Stomach (tissue), 4 donors: ENCODE measurements at regions not wholly inside any gene's neighbourhood (a gene's known extent, or its start where the extent isn't known, plus 50 kb on each side); places are given as distances from the start of the nearest gene placed in this dataset.

ENCODE experiments used
- CTCF ChIP-seq, 7 experiments: fragments of 450-650 bp in 4 of 7; fragments of 200-600 bp in 3 of 7; sonication (generic) in 3 of 7; IDR thresholded peaks; one replicate each; pipeline ENCODE4 v1.5.1; 2016 to 2019; ENCODE audit warnings: antibody characterized with exemption in 7 of 7, control low read depth in 2 of 7, mild to moderate bottlenecking in 1 of 7
- POLR2A ChIP-seq, 4 donors: fragments of 450-650 bp; IDR thresholded peaks; one replicate each; pipeline ENCODE4 v1.6.1; 2016; ENCODE audit warnings: antibody characterized with exemption in 4 of 4, control low read depth in 2 of 4, mild to moderate bottlenecking in 1 of 4, moderate library complexity in 1 of 4

GRCh38 chr12:93197067-93197593, 180.6 kb upstream of the NUDT4 start:
- TF ChIP-seq CTCF (IDR thresholded peaks at IDR 0.05), result no peak
- TF ChIP-seq POLR2A (IDR thresholded peaks at IDR 0.05), result no peak
